ENCODE measurements at regions not wholly inside any gene's neighbourhood (a gene's known extent, or its start where the extent isn't known, plus 50 kb on each side); places are given as distances from the start of the nearest gene placed in this dataset.
"Not testable (repeated sequence)": the region's sequence is repeated elsewhere in the genome, so short reads cannot be mapped to it uniquely, and the experiment has no call there.

- not testable (repeated sequence) for H3K9me3 ChIP-seq (ENCODE audit: insufficient read depth, low read depth, low read length); H3K79me2 ChIP-seq (ENCODE audit: insufficient read depth, low read length); H3K27me3 ChIP-seq (ENCODE audit: insufficient read depth, low read length, poor library complexity, severe bottlenecking); H3F3A ChIP-seq (ENCODE audit: low read depth); H3K9me2 ChIP-seq (replicated peaks; ENCODE audit: low read depth, low read length); H4K20me1 ChIP-seq (ENCODE audit: insufficient read depth, low read length, poor library complexity, severe bottlenecking); H3K4me3 ChIP-seq (ENCODE audit: low read length, poor library complexity, severe bottlenecking); H3K36me3 ChIP-seq (ENCODE audit: insufficient read depth, low read length); H3K9ac ChIP-seq (ENCODE audit: low read depth, low read length, poor library complexity, severe bottlenecking); H3K4me2 ChIP-seq (ENCODE audit: low read depth, low read length, poor library complexity, severe bottlenecking); H2AFZ ChIP-seq (ENCODE audit: low read length)
- TF ChIP-seq CTCF (conservative IDR thresholded peaks at IDR 0.05; ENCODE audit: low read length), result peak; percentile 29; the same call in 1 of the 2 replicates
- H3K4me1 ChIP-seq (ENCODE audit: insufficient read depth, low read length, poor library complexity, severe bottlenecking), result peaks cover 41% of the 10 kb centered on the region
Measured at GRCh38 chr10:30696416-30697185, 67.0 kb upstream of the LYZL2 start.

DNA sequence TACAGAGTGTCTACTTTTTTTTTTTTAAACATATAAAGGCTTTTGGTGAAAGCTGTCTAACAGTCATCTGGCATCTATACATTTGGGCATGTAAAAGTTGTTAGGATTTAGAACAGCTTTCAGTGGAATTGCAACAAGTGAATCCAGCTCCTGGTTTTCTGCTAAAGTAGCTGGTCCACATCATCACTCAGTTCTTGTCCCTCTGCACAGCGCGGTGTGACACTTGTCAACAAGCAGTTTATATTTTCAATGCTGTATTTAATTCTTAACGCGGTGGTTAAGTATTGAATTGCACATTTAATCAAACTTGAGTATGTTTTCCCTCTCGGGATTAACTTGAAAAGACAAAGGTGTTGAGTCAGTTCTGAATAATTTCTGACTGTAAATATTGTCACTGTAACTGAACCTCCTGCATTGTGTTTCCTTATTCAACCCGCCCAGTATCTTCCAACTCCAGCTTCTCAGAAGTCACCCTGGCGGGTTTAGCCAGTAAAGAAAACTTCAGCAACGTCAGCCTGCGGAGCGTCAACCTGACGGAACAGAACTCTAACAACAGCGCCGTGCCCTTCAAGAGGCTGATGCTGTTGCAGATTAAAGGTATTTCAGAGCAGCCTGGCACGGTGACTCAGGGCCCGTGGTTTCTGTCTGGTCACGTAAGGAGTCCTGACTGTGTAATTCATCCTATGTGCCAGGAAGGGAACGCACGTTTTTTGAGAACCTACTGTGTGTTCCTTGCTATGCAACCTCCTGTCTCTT, 66.1 kb upstream of the LYZL2 start:
- H3K9me2 ChIP-seq (replicated peaks; ENCODE audit: low read depth, low read length); H4K20me1 ChIP-seq (ENCODE audit: insufficient read depth, low read length, poor library complexity, severe bottlenecking); H3K4me3 ChIP-seq (ENCODE audit: low read length, poor library complexity, severe bottlenecking); H2AFZ ChIP-seq (ENCODE audit: low read length); H3K9me3 ChIP-seq (ENCODE audit: insufficient read depth, low read depth, low read length); H3K79me2 ChIP-seq (ENCODE audit: insufficient read depth, low read length); H3K4me2 ChIP-seq (ENCODE audit: low read depth, low read length, poor library complexity, severe bottlenecking); H3K9ac ChIP-seq (ENCODE audit: low read depth, low read length, poor library complexity, severe bottlenecking); H3F3A ChIP-seq (ENCODE audit: low read depth); H3K27me3 ChIP-seq (ENCODE audit: insufficient read depth, low read length, poor library complexity, severe bottlenecking); H3K36me3 ChIP-seq (ENCODE audit: insufficient read depth, low read length): not testable (repeated sequence)
- H3K4me1 ChIP-seq (ENCODE audit: insufficient read depth, low read length, poor library complexity, severe bottlenecking), result peaks cover 32% of the 10 kb centered on the region

DNA sequence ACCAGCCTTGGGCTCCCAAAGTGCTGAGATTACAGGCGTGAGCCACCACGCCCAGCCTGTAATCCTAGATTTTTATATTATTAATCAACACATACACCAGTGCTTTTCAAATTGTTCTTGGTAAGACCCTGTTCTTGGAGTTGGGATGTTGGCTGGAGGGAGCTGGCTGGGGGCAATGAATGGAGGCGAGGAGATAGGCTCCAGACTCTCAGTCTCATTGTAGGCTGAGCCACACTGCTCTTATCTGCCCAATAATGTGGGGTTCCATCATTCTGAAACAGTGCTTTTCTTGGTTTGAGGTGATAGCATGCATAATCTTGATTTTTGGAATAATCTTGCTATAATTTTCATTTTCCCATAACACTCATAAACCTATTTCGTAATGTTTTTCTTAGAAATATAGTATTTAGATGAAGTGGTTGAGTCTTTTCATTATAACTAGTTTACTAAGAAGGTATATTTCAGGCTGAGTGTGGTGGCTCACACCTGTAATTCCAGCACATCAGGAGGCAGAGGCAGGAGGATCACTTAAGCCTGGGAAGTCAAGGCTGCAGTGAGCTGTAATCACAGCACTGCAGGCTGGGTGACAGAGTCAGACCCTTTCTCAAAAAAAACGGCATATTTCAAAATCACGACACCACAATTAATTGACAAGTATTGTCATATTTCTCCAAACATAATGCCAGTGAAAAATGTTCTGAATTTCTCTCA, 65.1 kb upstream of the LYZL2 start:
- Histone ChIP-seq H3K9me2 (replicated peaks; ENCODE audit: low read depth, low read length) (no peaks in the 10 kb centered on the region), H3K79me2 (ENCODE audit: insufficient read depth, low read length) (no peaks in the 10 kb centered on the region), H3F3A (ENCODE audit: low read depth) (no peaks in the 10 kb centered on the region), H3K4me1 (ENCODE audit: insufficient read depth, low read length, poor library complexity, severe bottlenecking) (peaks cover 24% of the 10 kb centered on the region), H2AFZ (ENCODE audit: low read length) (no peak overlapping the region), H3K27me3 (ENCODE audit: insufficient read depth, low read length, poor library complexity, severe bottlenecking) (no peaks in the 10 kb centered on the region), H3K4me3 (ENCODE audit: low read length, poor library complexity, severe bottlenecking) (no peak overlapping the region), H3K9ac (ENCODE audit: low read depth, low read length, poor library complexity, severe bottlenecking) (no peak overlapping the region), H4K20me1 (ENCODE audit: insufficient read depth, low read length, poor library complexity, severe bottlenecking) (no peaks in the 10 kb centered on the region), H3K36me3 (ENCODE audit: insufficient read depth, low read length) (no peaks in the 10 kb centered on the region), H3K4me2 (ENCODE audit: low read depth, low read length, poor library complexity, severe bottlenecking) (no peak overlapping the region), H3K9me3 (ENCODE audit: insufficient read depth, low read depth, low read length) (no peaks in the 10 kb centered on the region)
- TF ChIP-seq CTCF (conservative IDR thresholded peaks at IDR 0.05; ENCODE audit: low read length), result no peak
- TF ChIP-seq EZH2phosphoT487 (IDR thresholded peaks at IDR 0.05; ENCODE audit: borderline replicate concordance), result no peak
